ENCODE measurements at regions not wholly inside any gene's neighbourhood (a gene's known extent, or its start where the extent isn't known, plus 50 kb on each side); places are given as distances from the start of the nearest gene placed in this dataset.

DNA sequence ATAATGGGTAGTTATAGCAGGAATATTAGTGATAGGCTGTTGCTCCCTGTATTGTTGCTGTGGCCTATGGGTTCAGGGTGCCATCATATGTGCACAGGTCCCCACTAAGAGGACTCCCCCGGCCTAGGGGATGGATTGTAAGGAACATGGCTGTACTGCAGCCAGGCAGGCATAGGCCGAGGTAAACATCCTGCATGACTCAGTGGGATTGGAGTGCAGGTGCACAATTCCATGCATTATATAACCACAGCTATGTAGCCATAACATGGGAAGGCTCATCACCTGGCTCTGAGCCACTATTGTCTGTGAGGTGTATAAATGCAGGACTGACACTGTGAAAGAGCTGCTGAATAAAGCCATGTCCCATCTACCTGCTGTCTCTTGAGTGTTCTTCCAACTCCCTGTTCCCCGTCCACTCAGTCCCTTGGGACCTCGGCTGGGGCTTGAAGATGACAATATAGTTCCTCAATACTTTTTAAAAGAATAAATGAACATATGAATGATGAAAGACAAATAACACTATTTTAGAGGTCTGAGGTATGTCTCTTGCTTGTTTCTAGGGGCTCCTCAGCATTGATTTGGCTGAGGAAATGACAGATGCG lies 425.2 kb downstream of the IDS start:
- in situ Hi-C loops (cut with HindIII; ENCODE audit: low pct_unique_long_range_greater_than_20kb, low sequenced_read_pairs) = no loop called here
- DNase-seq (ENCODE audit: low read depth) = no peak

DNA sequence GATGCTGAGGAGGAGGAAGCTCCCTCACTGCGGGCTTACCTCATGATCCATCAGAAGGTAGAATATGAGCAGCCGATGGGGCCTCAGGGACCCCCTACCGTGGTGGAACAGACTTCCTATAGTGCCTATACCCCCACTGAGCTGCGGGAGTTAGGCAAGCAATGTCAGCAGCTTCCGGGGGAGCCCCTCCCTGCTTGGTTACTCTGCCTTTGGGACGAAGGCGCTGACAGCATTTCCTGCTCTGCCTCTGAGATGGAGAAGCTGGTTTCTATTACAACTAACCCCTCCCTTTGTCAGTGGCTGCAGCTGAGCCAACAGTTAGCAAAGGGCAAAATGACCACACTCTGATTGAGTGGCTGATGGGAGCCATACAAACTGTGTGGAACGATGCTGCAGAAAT lies 430.7 kb downstream of the IDS start:
- in situ Hi-C loops (cut with HindIII; ENCODE audit: low pct_unique_long_range_greater_than_20kb, low sequenced_read_pairs) = no loop called here
- no peak for DNase-seq (ENCODE audit: low read depth)

DNA sequence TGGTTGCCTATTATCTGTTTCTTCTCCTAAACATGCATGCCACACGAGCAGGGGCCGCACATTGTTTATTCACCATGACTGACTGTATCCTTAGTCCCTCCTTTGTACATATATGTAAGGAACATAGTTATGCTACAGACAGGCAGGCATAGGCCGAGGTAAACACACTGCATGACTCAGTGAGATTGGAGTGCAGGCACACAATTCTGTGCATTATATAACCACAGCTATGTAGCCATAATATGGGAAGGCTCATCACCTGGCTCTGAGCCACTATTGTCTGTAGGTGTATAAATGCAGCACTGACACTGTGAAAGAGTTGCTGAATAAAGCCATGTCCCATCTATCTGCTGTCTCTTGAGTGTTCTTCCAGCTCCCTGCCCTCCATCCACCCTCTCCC lies 431.6 kb downstream of the IDS start:
- in situ Hi-C loops (cut with HindIII; ENCODE audit: low pct_unique_long_range_greater_than_20kb, low sequenced_read_pairs) = no loop called here
- DNase-seq (ENCODE audit: low read depth) = no peak

DNA sequence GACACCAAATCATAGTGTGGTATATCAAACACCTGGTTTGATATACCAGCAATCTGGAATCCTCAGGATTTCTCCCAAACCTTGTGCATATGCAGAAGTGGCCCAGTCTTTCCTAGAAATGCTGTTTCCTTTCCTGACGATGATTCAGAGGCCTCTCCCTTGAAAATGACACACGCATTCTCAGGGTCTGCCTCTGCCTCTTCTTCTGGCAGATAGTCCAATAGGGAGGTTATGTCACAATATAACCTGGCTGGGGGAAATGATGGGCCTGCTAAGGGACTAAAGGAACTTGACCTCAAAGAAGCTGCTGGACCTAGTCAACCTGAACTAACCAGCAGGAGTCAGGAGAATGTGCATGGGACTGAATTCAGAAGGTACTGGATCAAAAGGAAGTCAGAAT lies 435.2 kb downstream of the IDS start:
- in situ Hi-C loops (cut with HindIII; ENCODE audit: low pct_unique_long_range_greater_than_20kb, low sequenced_read_pairs) = no loop called here
- DNase-seq (ENCODE audit: low read depth) = no peak

DNA sequence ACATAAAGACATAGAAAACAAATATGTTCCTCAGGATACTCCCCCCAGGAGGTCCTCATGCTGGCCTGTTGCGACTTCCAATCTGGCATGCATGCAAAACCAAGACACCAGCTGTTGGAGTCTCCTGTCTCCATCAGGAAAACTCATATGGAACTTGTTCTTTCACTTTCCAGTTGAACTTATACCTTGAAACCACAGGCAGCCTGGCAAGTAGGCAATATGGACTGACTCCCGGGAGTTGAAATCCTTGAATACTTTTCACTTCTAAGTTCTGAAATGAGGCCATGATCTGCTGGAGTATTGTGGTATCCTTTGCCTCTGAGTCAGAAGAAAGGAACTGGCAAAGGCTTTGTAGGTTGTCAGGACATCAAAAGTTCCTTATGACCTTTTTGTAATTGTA lies 444.2 kb downstream of the IDS start:
- no peak for DNase-seq (ENCODE audit: low read depth)
- in situ Hi-C loops (cut with HindIII; ENCODE audit: low pct_unique_long_range_greater_than_20kb, low sequenced_read_pairs) = no loop called here
